ENCODE measurements at regions not wholly inside any gene's neighbourhood (a gene's known extent, or its start where the extent isn't known, plus 50 kb on each side); places are given as distances from the start of the nearest gene placed in this dataset.
A peak's percentile ranks its signal among the peaks of the same experiment; 100 is the strongest.

DNA sequence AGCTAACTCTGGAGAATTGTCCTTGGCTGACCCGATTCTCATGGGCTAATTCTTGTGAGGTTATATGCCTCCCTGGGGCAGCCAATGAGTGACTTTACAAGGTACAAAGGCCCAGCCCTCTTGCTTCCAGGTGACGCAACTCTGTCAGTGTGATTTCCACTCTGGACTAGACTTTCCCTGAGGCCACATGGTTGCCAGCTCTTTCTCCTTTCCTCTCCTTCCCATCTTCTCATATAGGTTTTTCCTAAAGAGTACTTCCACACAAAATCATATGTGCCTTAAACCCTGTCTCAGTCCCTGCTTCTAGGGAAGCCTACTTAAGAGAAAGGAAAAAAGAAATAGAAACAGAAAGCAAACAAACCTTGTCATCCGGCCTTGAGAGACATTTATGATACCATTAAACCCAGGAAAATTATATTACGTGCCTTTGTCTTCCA, 226.2 kb upstream of the ZSWIM2 start:
- H3K4me3 ChIP-seq (ENCODE audit: low read depth, low read length), result no peak overlapping the region
- no peak for DNase-seq (ENCODE audit: low read depth)
- TF ChIP-seq, protein P1, sequence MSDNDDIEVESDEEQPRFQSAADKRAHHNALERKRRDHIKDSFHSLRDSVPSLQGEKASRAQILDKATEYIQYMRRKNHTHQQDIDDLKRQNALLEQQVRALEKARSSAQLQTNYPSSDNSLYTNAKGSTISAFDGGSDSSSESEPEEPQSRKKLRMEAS (IDR thresholded peaks at IDR 0.05; ENCODE audit: low read depth, low read length), result no peak
- TF ChIP-seq MYC (IDR thresholded peaks at IDR 0.05; ENCODE audit: low read depth, low read length), result no peak
- TF ChIP-seq POLR2A (IDR thresholded peaks at IDR 0.05; ENCODE audit: extremely low read depth, insufficient read length), result no peak
- TF ChIP-seq, protein P2, sequence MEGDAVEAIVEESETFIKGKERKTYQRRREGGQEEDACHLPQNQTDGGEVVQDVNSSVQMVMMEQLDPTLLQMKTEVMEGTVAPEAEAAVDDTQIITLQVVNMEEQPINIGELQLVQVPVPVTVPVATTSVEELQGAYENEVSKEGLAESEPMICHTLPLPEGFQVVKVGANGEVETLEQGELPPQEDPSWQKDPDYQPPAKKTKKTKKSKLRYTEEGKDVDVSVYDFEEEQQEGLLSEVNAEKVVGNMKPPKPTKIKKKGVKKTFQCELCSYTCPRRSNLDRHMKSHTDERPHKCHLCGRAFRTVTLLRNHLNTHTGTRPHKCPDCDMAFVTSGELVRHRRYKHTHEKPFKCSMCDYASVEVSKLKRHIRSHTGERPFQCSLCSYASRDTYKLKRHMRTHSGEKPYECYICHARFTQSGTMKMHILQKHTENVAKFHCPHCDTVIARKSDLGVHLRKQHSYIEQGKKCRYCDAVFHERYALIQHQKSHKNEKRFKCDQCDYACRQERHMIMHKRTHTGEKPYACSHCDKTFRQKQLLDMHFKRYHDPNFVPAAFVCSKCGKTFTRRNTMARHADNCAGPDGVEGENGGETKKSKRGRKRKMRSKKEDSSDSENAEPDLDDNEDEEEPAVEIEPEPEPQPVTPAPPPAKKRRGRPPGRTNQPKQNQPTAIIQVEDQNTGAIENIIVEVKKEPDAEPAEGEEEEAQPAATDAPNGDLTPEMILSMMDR (IDR thresholded peaks at IDR 0.05; ENCODE audit: low read depth, low read length), result no peak

DNA sequence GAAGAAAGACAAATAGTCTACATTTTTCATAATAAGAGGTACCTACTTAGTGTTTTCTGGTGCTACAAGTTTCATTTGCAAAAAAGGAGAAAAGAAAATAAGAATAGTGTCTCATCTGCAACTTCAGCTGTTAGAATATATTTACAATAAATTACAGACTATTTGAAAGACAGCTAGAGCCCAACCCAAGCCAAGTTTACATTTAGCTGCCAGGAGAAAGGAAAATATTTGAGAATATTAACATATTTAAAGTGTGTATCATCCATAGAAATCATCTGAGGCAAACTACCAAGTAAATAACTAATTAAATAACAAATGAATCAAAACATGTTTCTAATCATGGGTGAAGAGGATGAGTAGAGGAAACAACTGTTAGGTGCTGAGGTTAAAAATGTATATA, 209.2 kb upstream of the ZSWIM2 start:
- TF ChIP-seq, protein P1 (IDR thresholded peaks at IDR 0.05; ENCODE audit: low read depth, low read length), result no peak
- no peak for TF ChIP-seq POLR2A (IDR thresholded peaks at IDR 0.05; ENCODE audit: extremely low read depth, insufficient read length)
- H3K4me3 ChIP-seq (ENCODE audit: low read depth, low read length), result no peak overlapping the region
- no peak for DNase-seq (ENCODE audit: low read depth)

DNA sequence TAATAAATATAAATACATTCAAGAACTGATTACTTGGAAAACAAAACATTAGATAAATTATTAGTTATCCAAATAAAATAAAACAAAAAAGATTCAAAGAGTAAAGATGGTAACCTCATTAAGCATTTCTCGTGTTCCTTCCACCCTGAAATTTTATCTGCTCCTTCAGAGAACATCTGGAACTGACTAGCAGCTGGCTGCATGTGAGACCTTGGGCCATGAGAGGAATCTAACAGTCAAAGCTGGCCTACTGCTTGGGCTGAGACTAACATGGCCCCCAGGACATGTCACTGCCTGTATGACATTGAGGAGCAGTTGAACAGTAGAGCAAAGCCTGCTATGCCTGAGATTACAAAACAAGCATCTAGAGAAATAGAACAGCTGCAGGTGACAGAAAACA, 208.5 kb upstream of the ZSWIM2 start:
- no peak for DNase-seq (ENCODE audit: low read depth)
- no peak for TF ChIP-seq POLR2A (IDR thresholded peaks at IDR 0.05; ENCODE audit: extremely low read depth, insufficient read length)
- no peak for TF ChIP-seq MYC (IDR thresholded peaks at IDR 0.05; ENCODE audit: low read depth, low read length)
- TF ChIP-seq, protein P2 (IDR thresholded peaks at IDR 0.05; ENCODE audit: low read depth, low read length), result no peak
- TF ChIP-seq, protein P1 (IDR thresholded peaks at IDR 0.05; ENCODE audit: low read depth, low read length), result no peak

DNA sequence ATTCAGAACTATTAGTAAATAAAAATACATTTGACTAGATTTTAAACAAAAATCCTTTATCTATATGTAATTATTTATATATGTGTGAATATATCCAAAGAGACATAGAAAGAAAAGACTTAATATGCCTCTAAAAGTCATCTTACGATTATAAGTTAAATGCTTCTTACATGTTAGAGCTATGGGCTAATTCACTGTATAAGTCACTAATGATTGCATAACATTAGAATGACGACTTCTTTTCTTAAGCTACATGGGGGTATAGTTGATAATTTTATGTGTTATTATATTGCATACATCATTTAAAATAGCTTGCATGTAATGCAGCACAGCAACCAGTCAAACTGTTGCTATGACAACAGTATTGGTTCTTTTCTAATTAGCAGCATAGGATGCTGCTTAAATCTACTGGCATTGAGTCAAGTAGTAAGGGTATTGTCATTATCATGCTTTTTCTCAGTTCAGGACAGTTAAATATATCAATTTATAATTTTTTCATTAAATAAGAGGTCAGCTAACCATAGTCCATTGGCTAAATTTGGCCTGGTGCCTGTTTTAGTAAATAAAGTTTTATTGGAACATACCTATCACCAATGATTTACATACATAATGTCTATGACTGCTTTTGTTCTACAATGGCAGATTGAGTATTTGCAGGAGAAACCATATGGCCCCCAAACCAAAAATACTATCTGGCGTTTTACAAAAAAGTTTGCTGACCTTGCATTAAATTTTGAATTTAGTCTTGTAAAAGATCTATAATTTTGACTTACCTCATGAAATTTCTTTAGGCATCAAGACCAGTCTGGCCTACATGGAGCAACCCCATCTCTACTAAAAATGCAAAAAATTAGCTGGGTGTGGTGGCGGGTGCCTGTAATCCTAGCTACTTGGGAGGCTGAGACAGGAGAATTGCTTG, 207.7 kb upstream of the ZSWIM2 start:
- DNase-seq (ENCODE audit: low read depth), result no peak
- no peak overlapping the region for H3K4me3 ChIP-seq (ENCODE audit: low read depth, low read length)
- no peak for TF ChIP-seq MYC (IDR thresholded peaks at IDR 0.05; ENCODE audit: low read depth, low read length)
- no peak for TF ChIP-seq POLR2A (IDR thresholded peaks at IDR 0.05; ENCODE audit: extremely low read depth, insufficient read length)
- TF ChIP-seq, protein P2 (IDR thresholded peaks at IDR 0.05; ENCODE audit: low read depth, low read length), result no peak
- TF ChIP-seq, protein P1 (IDR thresholded peaks at IDR 0.05; ENCODE audit: low read depth, low read length), result no peak

More for the DNA sequence above, 208.5 kb upstream of the ZSWIM2 start:
- H3K4me3 ChIP-seq (ENCODE audit: low read depth, low read length), result no peak overlapping the region

DNA sequence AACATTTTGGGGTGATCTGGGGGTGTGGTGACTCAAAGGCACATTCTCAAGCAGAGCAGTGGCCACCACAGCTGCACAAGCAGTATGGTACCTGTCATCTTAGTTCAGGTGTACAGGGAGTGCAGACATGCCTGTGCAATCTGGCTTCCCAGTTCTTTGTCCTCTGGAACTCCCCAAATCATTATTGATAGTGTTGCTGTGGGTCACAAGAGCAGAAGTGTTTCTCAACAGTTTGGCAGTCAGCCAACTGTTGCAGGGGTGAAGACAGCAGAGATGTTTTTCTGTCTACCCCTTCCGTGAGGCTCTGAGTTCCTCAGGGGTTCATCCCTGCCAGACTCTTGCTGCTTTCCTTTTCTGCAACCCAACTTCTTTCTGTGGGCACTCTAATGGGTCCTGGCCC, 206.5 kb upstream of the ZSWIM2 start:
- TF ChIP-seq, protein P1 (IDR thresholded peaks at IDR 0.05; ENCODE audit: low read depth, low read length), result no peak
- no peak for TF ChIP-seq MYC (IDR thresholded peaks at IDR 0.05; ENCODE audit: low read depth, low read length)
- DNase-seq (ENCODE audit: low read depth), result peak; percentile 32
- H3K4me3 ChIP-seq (ENCODE audit: low read depth, low read length), result no peak overlapping the region

DNA sequence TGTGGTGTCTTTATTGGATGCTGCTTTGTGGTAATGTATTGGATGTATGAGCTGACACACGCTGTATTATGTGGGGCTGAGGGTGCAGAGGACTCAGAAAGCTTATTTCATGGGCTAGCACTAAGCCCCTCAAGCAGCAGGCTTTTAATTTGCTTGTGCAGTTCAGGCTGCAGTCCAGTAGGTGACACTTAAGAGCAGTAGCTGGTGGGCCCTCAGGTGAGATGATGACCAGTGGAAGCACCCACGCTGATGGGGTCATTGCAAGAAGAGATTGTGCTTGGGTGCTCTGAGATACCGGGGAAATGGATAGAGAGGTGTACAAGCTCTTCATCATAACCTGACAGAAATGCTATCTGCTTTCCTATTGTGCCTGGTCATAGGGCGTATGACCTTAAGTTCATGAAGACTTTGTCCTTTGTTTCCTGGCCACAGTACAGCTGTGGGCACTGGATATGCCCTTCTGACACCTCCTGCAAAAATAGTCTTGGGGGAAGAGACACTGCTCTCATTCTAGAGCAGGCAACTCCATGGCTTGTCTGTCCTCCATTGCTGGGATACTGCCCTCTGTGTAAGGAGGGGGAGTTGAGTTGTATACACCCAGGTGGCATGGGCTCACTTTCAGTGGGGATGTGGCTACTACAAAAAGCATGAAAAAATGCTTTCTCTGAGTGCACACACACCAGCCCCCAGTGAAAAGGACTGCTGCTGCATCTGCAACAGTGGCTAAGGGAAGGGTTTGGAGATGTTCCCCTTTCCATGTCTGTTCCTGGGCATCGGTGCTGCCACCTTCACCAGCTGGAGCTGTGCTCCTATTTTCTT, 205.7 kb upstream of the ZSWIM2 start:
- TF ChIP-seq, protein P2 (IDR thresholded peaks at IDR 0.05; ENCODE audit: low read depth, low read length), result no peak
- TF ChIP-seq MYC (IDR thresholded peaks at IDR 0.05; ENCODE audit: low read depth, low read length) (no peak), POLR2A (IDR thresholded peaks at IDR 0.05; ENCODE audit: extremely low read depth, insufficient read length) (no peak)
- TF ChIP-seq, protein P1 (IDR thresholded peaks at IDR 0.05; ENCODE audit: low read depth, low read length), result no peak
- no peak for DNase-seq (ENCODE audit: low read depth)
- no peak overlapping the region for H3K4me3 ChIP-seq (ENCODE audit: low read depth, low read length)

Measured in NB4 (cell line).